ENCODE measurements at regions not wholly inside any gene's neighbourhood (a gene's known extent, or its start where the extent isn't known, plus 50 kb on each side); places are given as distances from the start of the nearest gene placed in this dataset.

DNA sequence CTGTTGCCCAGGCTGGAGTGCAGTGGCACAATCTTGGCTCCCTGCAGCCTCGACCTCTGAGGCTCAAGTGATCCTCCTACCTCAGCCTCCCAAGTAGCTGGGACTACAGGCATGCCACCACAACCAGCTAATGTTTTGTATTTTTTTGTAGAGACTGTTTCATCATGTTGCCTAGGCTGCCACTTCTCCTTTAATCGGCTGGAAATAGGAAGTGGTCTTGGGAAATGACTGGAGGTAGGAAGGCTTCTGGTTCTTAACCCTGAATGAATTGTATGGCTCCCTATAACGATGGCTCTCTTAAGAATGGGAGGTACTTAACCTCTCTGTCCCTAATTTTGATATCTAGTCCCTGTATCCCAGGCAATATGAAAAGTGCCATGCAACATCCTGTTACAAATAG lies 113.9 kb upstream of the USP15 start:
- intact Hi-C loops (cut with micrococcal nuclease), result no loop called here
- H3K4me2 ChIP-seq (ENCODE audit: low read length), result no peak overlapping the region
- no peaks in the 10 kb centered on the region for H3K4me1 ChIP-seq (ENCODE audit: control insufficient read depth in 1 of 2, insufficient read depth in 2 of 2, low read length in 2 of 2)
- ChIA-PET POLR2A (no interaction called here), RAD21 (ENCODE audit: low non-redundant PET in 1 of 2, low total read pairs in 2 of 2, uncharacterized antibody in 2 of 2, unreplicated experiment in 2 of 2) (no interaction called here), CTCF (no interaction called here)
- ATAC-seq (no peak), DNase-seq (ENCODE audit: low read depth, low spot score) (no peak)
- H3K4me3 ChIP-seq (replicated peaks in 1 of 2; ENCODE audit: low read depth in 1 of 2, low read length in 2 of 2), result no peak overlapping the region
- no peak overlapping the region for H3K27ac ChIP-seq (ENCODE audit: low read depth, low read length)
- no peak overlapping the region for H3K9ac ChIP-seq (ENCODE audit: low read length)
- no peaks in the 10 kb centered on the region for H3K36me3 ChIP-seq (ENCODE audit: control insufficient read depth in 1 of 2, insufficient read depth in 2 of 2, low read length in 2 of 2)
- no peaks in the 10 kb centered on the region for H3K9me2 ChIP-seq (ENCODE audit: insufficient read depth)
- no peaks in the 10 kb centered on the region for H3K9me3 ChIP-seq (ENCODE audit: control insufficient read depth in 1 of 2, insufficient read depth in 1 of 2, low read depth in 1 of 2, low read length in 2 of 2)
- no peak overlapping the region for H2AFZ ChIP-seq (ENCODE audit: low read depth, low read length, poor library complexity, severe bottlenecking)
- no TSS peak for BruUV-seq (replicated peaks)
- no peaks in the 10 kb centered on the region for H4K20me1 ChIP-seq (ENCODE audit: insufficient read depth)
- no peak for TF ChIP-seq FOSL1 (IDR thresholded peaks at IDR 0.05; ENCODE audit: low read depth)
- TF ChIP-seq ELF1 (IDR thresholded peaks at IDR 0.05; ENCODE audit: borderline replicate concordance, low read depth), result no peak
- no peak for TF ChIP-seq ZFX (IDR thresholded peaks at IDR 0.05)
- no peak for TF ChIP-seq CBX3 (IDR thresholded peaks at IDR 0.05; ENCODE audit: low read depth)
- TF ChIP-seq SRF (IDR thresholded peaks at IDR 0.05; ENCODE audit: low read depth), result no peak
- no peak for TF ChIP-seq RAD21 (IDR thresholded peaks at IDR 0.05; ENCODE audit: low read depth)
- no peak for TF ChIP-seq TCF7L2 (IDR thresholded peaks at IDR 0.05; ENCODE audit: borderline replicate concordance, extremely low read depth, insufficient read depth, insufficient read length)
- no peak for TF ChIP-seq EZH2phosphoT487 (IDR thresholded peaks at IDR 0.05; ENCODE audit: borderline replicate concordance)
- H3K27me3 ChIP-seq (ENCODE audit: insufficient read depth, low read length), result no peaks in the 10 kb centered on the region
- no peaks in the 10 kb centered on the region for H3K79me2 ChIP-seq (ENCODE audit: insufficient read depth, low read length)

DNA sequence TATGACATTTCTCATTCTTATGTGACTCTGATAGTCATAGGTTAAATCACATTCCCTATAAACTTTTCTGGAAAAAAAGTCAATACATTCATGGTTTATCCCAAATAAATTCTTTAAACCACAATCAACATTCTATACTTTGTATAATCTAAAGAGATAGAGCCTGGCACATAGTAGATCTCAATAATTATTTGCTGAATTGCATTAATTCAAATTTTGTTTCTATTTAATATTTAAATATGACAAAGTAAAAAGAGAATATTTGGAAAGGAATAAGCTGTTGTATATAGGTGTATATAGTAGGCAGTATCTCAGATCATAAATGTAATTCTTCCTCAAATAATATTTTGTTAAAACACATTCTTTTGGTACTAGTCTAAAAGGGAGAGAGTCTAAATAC lies 102.2 kb upstream of the USP15 start:
- Histone ChIP-seq H2AFZ (ENCODE audit: low read depth, low read length, poor library complexity, severe bottlenecking) (no peak overlapping the region), H4K20me1 (ENCODE audit: insufficient read depth) (no peaks in the 10 kb centered on the region), H3K27ac (ENCODE audit: low read depth, low read length) (no peak overlapping the region), H3K9me2 (ENCODE audit: insufficient read depth) (no peaks in the 10 kb centered on the region), H3K79me2 (ENCODE audit: insufficient read depth, low read length) (no peaks in the 10 kb centered on the region), H3K9me3 (ENCODE audit: control insufficient read depth in 1 of 2, insufficient read depth in 1 of 2, low read depth in 1 of 2, low read length in 2 of 2) (no peaks in the 10 kb centered on the region), H3K27me3 (ENCODE audit: insufficient read depth, low read length) (no peaks in the 10 kb centered on the region), H3K4me2 (ENCODE audit: low read length) (no peak overlapping the region), H3K9ac (ENCODE audit: low read length) (no peak overlapping the region), H3K36me3 (ENCODE audit: control insufficient read depth in 1 of 2, insufficient read depth in 2 of 2, low read length in 2 of 2) (no peaks in the 10 kb centered on the region), H3K4me3 (replicated peaks in 1 of 2; ENCODE audit: low read depth in 1 of 2, low read length in 2 of 2) (no peak overlapping the region), H3K4me1 (ENCODE audit: control insufficient read depth in 1 of 2, insufficient read depth in 2 of 2, low read length in 2 of 2) (no peaks in the 10 kb centered on the region)
- no TSS peak for BruUV-seq (replicated peaks)
- intact Hi-C loops (cut with micrococcal nuclease), result no loop called here
- POLR2A ChIA-PET, result no interaction called here
- CTCF ChIA-PET, result no interaction called here
- RAD21 ChIA-PET (ENCODE audit: low non-redundant PET in 1 of 2, low total read pairs in 2 of 2, uncharacterized antibody in 2 of 2, unreplicated experiment in 2 of 2), result no interaction called here
- ATAC-seq (no peak), DNase-seq (ENCODE audit: low read depth, low spot score) (no peak)
- TF ChIP-seq CEBPB (IDR thresholded peaks at IDR 0.05; ENCODE audit: low read depth) (no peak), TCF7L2 (IDR thresholded peaks at IDR 0.05; ENCODE audit: borderline replicate concordance, extremely low read depth, insufficient read depth, insufficient read length) (no peak), JUND (IDR thresholded peaks at IDR 0.05) (no peak), ELF1 (IDR thresholded peaks at IDR 0.05; ENCODE audit: borderline replicate concordance, low read depth) (no peak), FOSL1 (IDR thresholded peaks at IDR 0.05; ENCODE audit: low read depth) (no peak), SIN3A (IDR thresholded peaks at IDR 0.05; ENCODE audit: low read depth) (no peak), EGR1 (IDR thresholded peaks at IDR 0.05; ENCODE audit: low read depth) (no peak), RAD21 (IDR thresholded peaks at IDR 0.05; ENCODE audit: low read depth) (no peak), SP1 (IDR thresholded peaks at IDR 0.05; ENCODE audit: low read depth) (no peak), ZFX (IDR thresholded peaks at IDR 0.05) (no peak), CBX3 (IDR thresholded peaks at IDR 0.05; ENCODE audit: low read depth) (no peak), EZH2 (IDR thresholded peaks at IDR 0.05) (no peak), YY1 (IDR thresholded peaks at IDR 0.05; ENCODE audit: extremely low read depth, insufficient replicate concordance, low read depth, low read length) (no peak), ZNF274 (IDR thresholded peaks at IDR 0.05; ENCODE audit: low read depth, low read length) (no peak), EZH2phosphoT487 (IDR thresholded peaks at IDR 0.05; ENCODE audit: borderline replicate concordance) (no peak)
- TF ChIP-seq, protein P1, sequence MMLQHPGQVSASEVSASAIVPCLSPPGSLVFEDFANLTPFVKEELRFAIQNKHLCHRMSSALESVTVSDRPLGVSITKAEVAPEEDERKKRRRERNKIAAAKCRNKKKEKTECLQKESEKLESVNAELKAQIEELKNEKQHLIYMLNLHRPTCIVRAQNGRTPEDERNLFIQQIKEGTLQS (IDR thresholded peaks at IDR 0.05), result no peak
- TF ChIP-seq, protein P2, sequence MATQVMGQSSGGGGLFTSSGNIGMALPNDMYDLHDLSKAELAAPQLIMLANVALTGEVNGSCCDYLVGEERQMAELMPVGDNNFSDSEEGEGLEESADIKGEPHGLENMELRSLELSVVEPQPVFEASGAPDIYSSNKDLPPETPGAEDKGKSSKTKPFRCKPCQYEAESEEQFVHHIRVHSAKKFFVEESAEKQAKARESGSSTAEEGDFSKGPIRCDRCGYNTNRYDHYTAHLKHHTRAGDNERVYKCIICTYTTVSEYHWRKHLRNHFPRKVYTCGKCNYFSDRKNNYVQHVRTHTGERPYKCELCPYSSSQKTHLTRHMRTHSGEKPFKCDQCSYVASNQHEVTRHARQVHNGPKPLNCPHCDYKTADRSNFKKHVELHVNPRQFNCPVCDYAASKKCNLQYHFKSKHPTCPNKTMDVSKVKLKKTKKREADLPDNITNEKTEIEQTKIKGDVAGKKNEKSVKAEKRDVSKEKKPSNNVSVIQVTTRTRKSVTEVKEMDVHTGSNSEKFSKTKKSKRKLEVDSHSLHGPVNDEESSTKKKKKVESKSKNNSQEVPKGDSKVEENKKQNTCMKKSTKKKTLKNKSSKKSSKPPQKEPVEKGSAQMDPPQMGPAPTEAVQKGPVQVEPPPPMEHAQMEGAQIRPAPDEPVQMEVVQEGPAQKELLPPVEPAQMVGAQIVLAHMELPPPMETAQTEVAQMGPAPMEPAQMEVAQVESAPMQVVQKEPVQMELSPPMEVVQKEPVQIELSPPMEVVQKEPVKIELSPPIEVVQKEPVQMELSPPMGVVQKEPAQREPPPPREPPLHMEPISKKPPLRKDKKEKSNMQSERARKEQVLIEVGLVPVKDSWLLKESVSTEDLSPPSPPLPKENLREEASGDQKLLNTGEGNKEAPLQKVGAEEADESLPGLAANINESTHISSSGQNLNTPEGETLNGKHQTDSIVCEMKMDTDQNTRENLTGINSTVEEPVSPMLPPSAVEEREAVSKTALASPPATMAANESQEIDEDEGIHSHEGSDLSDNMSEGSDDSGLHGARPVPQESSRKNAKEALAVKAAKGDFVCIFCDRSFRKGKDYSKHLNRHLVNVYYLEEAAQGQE (IDR thresholded peaks at IDR 0.05; ENCODE audit: low read depth), result no peak
